IMR-90 (cell line): ENCODE measurements at regions not wholly inside any gene's neighbourhood (a gene's known extent, or its start where the extent isn't known, plus 50 kb on each side); places are given as distances from the start of the nearest gene placed in this dataset.

Experiments used
- RAD21 ChIP-seq: IDR thresholded peaks from 2 replicates; pipeline ENCODE4 v1.6.1; 2012; ENCODE audit warnings: low read length, improper control_type of control experiment
- SMC3 ChIP-seq: fragments of 150-350 bp; IDR thresholded peaks from 2 replicates; pipeline ENCODE4 v1.6.1; 2016; ENCODE audit warnings: low read depth, mild to moderate bottlenecking, antibody characterized with exemption, low read length, moderate library complexity
- TF ChIP-seq, protein P1 (sequence below): fragments of 150-350 bp; IDR thresholded peaks from 2 replicates; pipeline ENCODE4 v1.6.1; 2017; ENCODE audit warnings: mild to moderate bottlenecking, antibody characterized with exemption, low read length, low read depth
- TF ChIP-seq, protein P2 (sequence below): conservative IDR thresholded peaks from 2 replicates; pipeline ENCODE4 v1.5.1; 2012; ENCODE audit warnings: mild to moderate bottlenecking, low read depth, low read length, improper control_type of control experiment

DNA sequence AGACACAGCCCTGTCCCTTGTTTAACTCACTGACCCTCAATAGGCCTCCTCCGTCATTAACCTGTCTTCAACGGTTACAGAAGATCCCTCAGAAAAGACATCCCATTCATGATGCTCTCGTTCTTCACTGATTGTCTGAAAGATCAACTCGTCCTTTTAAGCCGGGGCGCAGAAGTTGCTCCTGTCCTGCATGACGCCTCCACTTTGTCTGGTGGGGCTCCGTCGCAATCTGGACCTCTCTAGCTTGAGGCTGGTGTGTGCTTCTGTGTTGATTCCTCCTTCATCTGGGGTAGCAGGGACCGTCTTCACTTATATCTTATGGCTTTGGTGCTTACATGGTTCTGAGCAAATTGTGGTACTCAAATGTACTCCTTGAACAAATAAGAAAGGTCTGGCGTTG lies 766.0 kb upstream of the PCDH9 start:
- TF ChIP-seq, protein P1, sequence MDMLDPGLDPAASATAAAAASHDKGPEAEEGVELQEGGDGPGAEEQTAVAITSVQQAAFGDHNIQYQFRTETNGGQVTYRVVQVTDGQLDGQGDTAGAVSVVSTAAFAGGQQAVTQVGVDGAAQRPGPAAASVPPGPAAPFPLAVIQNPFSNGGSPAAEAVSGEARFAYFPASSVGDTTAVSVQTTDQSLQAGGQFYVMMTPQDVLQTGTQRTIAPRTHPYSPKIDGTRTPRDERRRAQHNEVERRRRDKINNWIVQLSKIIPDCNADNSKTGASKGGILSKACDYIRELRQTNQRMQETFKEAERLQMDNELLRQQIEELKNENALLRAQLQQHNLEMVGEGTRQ = no peak
- TF ChIP-seq, protein P2, sequence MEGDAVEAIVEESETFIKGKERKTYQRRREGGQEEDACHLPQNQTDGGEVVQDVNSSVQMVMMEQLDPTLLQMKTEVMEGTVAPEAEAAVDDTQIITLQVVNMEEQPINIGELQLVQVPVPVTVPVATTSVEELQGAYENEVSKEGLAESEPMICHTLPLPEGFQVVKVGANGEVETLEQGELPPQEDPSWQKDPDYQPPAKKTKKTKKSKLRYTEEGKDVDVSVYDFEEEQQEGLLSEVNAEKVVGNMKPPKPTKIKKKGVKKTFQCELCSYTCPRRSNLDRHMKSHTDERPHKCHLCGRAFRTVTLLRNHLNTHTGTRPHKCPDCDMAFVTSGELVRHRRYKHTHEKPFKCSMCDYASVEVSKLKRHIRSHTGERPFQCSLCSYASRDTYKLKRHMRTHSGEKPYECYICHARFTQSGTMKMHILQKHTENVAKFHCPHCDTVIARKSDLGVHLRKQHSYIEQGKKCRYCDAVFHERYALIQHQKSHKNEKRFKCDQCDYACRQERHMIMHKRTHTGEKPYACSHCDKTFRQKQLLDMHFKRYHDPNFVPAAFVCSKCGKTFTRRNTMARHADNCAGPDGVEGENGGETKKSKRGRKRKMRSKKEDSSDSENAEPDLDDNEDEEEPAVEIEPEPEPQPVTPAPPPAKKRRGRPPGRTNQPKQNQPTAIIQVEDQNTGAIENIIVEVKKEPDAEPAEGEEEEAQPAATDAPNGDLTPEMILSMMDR = no peak
- TF ChIP-seq RAD21 (no peak), SMC3 (no peak)
